ENCODE measurements at regions not wholly inside any gene's neighbourhood (a gene's known extent, or its start where the extent isn't known, plus 50 kb on each side); places are given as distances from the start of the nearest gene placed in this dataset.

DNA sequence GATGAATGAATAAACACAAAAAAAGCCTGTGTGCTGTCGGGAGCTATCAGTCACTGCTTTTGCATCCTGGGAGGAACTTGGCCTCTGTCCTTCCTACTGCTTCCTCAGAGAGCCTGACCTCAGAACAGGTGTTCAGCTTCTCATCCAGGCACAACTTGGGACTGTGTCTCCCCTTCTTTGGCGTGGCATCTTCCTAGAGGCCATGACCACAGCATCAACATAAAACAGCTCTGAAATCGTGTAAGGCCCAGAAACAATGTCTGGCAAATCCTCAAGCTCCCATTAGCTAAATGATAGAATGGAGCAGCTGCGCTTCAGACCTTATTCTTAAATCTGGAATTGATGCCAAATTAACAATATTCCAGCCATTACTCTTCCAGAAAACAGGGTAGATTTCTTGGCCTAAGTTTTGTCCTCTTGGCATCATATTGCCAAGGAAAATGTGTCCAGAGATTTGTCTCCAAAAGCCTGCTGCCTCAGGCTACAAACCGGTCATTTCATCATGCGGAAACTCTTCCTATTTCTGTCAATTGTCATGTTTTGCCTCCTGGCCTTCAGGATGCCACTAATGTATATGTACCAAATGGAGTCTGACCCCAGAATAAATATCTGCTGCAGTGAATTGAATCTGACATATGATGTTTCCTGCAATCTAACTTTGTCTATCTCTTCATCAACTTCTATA, 53.2 kb upstream of the RAB27B start:
- TF ChIP-seq, protein P1, sequence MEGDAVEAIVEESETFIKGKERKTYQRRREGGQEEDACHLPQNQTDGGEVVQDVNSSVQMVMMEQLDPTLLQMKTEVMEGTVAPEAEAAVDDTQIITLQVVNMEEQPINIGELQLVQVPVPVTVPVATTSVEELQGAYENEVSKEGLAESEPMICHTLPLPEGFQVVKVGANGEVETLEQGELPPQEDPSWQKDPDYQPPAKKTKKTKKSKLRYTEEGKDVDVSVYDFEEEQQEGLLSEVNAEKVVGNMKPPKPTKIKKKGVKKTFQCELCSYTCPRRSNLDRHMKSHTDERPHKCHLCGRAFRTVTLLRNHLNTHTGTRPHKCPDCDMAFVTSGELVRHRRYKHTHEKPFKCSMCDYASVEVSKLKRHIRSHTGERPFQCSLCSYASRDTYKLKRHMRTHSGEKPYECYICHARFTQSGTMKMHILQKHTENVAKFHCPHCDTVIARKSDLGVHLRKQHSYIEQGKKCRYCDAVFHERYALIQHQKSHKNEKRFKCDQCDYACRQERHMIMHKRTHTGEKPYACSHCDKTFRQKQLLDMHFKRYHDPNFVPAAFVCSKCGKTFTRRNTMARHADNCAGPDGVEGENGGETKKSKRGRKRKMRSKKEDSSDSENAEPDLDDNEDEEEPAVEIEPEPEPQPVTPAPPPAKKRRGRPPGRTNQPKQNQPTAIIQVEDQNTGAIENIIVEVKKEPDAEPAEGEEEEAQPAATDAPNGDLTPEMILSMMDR (IDR thresholded peaks at IDR 0.05): no peak
- TF ChIP-seq REST (IDR thresholded peaks at IDR 0.05; ENCODE audit: insufficient read depth in 1 of 2, low read depth in 2 of 2, low read length in 1 of 2): no peak
- no peak for TF ChIP-seq POLR2AphosphoS5 (IDR thresholded peaks at IDR 0.05; ENCODE audit: low read depth, low read length)
